PC-3 (cell line): ENCODE measurements at regions not wholly inside any gene's neighbourhood (a gene's known extent, or its start where the extent isn't known, plus 50 kb on each side); places are given as distances from the start of the nearest gene placed in this dataset.

Source experiments
- CTCF ChIP-seq: fragments of 300-600 bp; sonication (generic); conservative IDR thresholded peaks from 2 replicates; pipeline ENCODE4 v1.5.1; 2017; ENCODE audit warnings: antibody characterized with exemption, low read depth, mild to moderate bottlenecking, low read length
- EZH2 ChIP-seq: fragments of 300-600 bp; sonication (generic); IDR thresholded peaks from one replicate; pipeline ENCODE4 v1.6.1; 2017; ENCODE audit warnings: antibody characterized with exemption, mild to moderate bottlenecking, low read length; ENCODE audit not compliant: unreplicated experiment

- TF ChIP-seq CTCF (no peak), EZH2 (no peak)
Measured at GRCh38 chr4:126419266-126419665, 1104.5 kb downstream of the FAT4 start.
